ENCODE measurements at regions not wholly inside any gene's neighbourhood (a gene's known extent, or its start where the extent isn't known, plus 50 kb on each side); places are given as distances from the start of the nearest gene placed in this dataset.

DNA sequence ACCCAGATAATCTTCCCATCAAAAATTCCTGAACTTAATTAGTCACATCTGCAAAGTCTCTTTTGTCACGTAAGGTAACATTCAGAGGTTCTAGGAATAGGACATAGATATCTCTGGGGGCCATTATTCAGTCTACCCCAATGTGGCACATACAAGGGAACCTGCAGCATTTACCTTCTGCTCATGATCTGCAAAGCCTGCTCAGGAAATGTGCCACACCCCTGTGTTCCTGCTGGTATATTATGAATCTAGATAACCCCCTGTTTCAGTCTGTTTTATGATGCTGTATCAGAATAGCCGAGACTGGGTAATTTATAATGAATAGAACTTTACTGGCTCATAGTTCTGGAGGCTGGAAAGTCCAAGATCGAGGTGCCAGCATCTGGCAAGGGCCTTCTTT lies 103.5 kb downstream of the ARL4C start:
- TF ChIP-seq, protein P1, sequence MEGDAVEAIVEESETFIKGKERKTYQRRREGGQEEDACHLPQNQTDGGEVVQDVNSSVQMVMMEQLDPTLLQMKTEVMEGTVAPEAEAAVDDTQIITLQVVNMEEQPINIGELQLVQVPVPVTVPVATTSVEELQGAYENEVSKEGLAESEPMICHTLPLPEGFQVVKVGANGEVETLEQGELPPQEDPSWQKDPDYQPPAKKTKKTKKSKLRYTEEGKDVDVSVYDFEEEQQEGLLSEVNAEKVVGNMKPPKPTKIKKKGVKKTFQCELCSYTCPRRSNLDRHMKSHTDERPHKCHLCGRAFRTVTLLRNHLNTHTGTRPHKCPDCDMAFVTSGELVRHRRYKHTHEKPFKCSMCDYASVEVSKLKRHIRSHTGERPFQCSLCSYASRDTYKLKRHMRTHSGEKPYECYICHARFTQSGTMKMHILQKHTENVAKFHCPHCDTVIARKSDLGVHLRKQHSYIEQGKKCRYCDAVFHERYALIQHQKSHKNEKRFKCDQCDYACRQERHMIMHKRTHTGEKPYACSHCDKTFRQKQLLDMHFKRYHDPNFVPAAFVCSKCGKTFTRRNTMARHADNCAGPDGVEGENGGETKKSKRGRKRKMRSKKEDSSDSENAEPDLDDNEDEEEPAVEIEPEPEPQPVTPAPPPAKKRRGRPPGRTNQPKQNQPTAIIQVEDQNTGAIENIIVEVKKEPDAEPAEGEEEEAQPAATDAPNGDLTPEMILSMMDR (IDR thresholded peaks at IDR 0.05; ENCODE audit: poor library complexity, severe bottlenecking), result no peak
- TF ChIP-seq MXI1 (conservative IDR thresholded peaks at IDR 0.05; ENCODE audit: poor library complexity, severe bottlenecking), result no peak
- no peak for TF ChIP-seq EZH2 (IDR thresholded peaks at IDR 0.05; ENCODE audit: borderline replicate concordance, insufficient read depth, low read length, poor library complexity, severe bottlenecking)
- no peak for TF ChIP-seq POLR2AphosphoS5 (IDR thresholded peaks at IDR 0.05)
- TF ChIP-seq RAD21 (conservative IDR thresholded peaks at IDR 0.05), result no peak
- TF ChIP-seq TAF1 (IDR thresholded peaks at IDR 0.05; ENCODE audit: low read depth), result no peak
- TF ChIP-seq, protein P2, sequence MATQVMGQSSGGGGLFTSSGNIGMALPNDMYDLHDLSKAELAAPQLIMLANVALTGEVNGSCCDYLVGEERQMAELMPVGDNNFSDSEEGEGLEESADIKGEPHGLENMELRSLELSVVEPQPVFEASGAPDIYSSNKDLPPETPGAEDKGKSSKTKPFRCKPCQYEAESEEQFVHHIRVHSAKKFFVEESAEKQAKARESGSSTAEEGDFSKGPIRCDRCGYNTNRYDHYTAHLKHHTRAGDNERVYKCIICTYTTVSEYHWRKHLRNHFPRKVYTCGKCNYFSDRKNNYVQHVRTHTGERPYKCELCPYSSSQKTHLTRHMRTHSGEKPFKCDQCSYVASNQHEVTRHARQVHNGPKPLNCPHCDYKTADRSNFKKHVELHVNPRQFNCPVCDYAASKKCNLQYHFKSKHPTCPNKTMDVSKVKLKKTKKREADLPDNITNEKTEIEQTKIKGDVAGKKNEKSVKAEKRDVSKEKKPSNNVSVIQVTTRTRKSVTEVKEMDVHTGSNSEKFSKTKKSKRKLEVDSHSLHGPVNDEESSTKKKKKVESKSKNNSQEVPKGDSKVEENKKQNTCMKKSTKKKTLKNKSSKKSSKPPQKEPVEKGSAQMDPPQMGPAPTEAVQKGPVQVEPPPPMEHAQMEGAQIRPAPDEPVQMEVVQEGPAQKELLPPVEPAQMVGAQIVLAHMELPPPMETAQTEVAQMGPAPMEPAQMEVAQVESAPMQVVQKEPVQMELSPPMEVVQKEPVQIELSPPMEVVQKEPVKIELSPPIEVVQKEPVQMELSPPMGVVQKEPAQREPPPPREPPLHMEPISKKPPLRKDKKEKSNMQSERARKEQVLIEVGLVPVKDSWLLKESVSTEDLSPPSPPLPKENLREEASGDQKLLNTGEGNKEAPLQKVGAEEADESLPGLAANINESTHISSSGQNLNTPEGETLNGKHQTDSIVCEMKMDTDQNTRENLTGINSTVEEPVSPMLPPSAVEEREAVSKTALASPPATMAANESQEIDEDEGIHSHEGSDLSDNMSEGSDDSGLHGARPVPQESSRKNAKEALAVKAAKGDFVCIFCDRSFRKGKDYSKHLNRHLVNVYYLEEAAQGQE (IDR thresholded peaks at IDR 0.05; ENCODE audit: borderline replicate concordance), result no peak
- TF ChIP-seq SMC3 (conservative IDR thresholded peaks at IDR 0.05; ENCODE audit: poor library complexity), result no peak
- TF ChIP-seq EP300 (conservative IDR thresholded peaks at IDR 0.05; ENCODE audit: poor library complexity, severe bottlenecking), result no peak
